ELF-1 (cell line): ENCODE measurements at regions not wholly inside any gene's neighbourhood (a gene's known extent, or its start where the extent isn't known, plus 50 kb on each side); places are given as distances from the start of the nearest gene placed in this dataset.

Source experiments
- DNase-seq: peaks from one replicate; pipeline ENCODE4 v3.0.0-alpha.2; 2016; ENCODE audit warnings: low read depth, low spot score

DNA sequence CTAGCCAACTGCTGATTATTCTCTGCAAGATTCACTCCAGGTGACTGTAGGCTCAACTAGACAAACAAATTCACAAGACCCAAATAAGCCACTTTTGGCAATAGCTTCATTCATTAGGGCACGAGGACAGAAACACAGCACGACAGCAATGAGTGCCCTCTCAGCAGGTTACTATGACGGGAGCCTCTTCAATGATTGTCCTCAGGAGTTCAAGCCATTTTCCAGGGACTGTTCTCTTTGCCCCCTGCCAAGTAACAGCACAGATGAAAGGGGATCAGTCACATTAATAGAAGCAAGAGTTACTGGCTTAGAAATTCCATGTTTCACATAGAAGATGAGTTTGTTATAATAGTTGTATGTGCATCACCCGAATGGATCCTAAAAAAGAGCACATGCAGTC, 712.2 kb downstream of the CDH8 start:
- DNase-seq, result no peak

DNA sequence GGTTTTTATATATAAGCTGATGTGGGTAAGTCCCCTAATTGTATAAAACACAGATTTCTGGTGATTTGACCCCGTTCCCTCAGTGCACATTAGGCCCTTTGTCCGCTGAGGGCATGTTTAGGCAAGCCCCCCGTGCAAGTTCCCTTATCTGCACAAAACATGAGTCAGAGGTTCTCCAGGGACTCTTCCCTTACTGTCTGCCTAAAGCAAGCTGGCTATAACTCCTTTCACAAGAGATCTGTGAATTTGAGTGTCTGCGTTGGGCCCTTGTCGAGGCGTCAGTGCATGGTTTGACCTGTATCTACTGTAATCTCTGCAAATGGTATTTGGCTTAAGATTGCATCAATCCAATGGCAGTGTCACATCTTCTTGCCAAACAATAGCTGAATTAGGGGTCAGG, 712.8 kb downstream of the CDH8 start:
- DNase-seq, result peak; percentile 18

DNA sequence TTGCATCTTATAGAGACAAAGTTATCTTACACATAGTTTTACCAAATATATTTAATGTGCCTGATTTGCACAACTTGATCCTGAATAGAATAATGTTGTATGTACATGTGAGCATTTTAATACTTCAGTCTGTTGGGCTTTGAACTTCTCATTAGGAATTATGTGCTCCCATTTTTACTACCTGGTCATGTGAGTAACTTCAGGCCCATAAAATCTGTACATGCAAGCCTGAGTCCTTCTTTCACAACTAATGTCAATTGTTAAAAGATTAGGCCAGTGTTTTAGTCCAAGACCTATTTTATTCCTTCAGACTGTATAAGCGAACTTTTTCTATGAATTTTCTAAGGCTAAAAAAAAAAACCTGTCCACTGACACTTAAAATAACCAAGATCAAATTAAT, 715.4 kb downstream of the CDH8 start:
- DNase-seq, result no peak

DNA sequence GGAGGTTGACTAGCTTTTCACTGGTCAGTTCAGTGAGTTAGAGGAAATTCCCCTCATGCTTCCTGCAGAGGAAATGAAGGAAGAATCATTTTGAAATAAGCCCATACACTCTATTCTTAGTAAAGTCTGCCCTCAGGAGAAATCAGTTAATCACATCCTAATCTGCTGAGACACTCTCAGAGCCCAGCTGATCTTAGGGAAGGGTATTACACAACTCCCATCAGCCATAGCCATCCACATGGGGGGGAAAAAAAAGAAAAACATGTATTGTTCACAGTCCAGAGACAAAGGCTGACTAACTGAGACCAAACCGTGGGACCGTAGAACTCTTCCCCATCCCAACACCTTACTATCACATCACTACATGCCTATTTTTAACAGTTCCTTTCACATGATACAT, 722.3 kb downstream of the CDH8 start:
- DNase-seq, result no peak

DNA sequence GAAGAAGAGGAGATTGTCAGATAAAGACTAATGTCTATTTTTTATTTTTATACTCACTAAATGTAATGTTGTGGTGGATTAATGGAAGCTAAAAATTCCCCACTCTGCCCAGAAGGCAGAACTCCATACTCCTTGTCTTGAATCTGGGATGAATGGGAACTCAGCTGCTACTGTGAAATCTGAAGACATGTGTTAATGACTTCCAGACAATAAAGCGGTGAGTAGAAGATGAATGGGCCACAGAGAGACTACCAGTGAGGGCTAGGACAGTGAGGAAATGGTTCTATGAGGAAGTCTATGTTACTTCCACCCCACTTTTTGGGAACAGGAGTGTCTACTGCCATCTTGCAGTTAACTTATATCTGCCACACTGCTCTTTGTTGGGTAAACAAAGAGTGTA, 726.9 kb downstream of the CDH8 start:
- no peak for DNase-seq

DNA sequence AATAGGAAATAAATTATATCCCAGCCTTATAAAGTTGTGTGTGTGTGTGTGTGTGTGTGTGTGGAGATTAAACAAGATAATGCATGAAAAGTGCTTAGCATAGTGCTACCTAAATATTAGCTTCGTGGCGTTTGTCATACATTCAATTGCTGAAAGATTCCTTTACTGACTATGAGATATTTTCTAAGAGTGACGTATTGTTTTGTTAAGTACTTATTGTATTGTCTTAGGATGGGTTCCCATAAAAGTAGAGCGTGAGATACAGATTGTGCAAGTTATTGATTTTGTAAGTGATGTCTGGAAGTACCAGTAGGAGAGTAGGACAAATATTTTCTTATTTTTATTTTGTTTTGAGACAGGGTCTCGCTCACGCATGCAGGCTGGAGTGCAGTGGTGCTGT, 730.0 kb downstream of the CDH8 start:
- DNase-seq, result no peak

DNA sequence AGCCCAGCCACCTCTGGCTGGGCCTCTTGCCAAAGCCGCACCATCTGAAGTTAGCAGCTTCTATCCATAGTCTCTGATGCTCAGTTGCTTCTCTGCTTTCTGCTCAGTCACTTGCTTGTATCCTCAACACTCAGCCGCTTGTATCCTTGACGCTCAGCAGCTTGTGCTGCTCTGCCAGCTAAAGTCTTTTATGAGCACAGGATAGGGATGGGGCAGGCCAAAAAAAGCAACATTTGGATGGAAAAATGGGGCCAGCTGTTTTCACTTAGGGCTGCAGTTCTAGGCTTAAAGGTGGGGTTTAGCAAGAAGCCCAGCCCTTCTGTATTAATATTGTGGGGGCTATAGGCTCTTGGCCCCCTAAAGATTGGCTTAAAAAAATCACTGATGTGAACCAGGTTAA, 739.4 kb downstream of the CDH8 start:
- DNase-seq, result no peak

DNA sequence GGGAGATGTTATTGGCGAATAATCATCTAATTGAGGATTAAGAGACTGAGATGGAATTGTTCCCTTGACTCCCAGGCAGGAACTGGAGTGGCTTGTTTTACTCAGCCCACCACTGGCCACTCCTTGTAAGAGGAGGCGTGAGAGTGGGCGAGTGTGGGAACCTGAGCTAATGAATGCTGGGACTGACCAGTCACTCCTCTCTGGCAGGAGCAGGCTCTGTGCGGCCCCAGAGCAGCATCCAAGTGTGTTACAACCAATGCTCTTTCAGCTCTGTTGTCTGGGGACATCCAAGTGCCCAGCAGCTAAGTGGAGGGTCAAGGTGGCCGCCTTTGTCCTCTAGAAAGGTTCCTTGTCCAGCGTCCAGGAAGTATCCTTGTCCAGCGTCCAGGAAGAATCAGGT, 739.9 kb downstream of the CDH8 start:
- DNase-seq, result no peak

DNA sequence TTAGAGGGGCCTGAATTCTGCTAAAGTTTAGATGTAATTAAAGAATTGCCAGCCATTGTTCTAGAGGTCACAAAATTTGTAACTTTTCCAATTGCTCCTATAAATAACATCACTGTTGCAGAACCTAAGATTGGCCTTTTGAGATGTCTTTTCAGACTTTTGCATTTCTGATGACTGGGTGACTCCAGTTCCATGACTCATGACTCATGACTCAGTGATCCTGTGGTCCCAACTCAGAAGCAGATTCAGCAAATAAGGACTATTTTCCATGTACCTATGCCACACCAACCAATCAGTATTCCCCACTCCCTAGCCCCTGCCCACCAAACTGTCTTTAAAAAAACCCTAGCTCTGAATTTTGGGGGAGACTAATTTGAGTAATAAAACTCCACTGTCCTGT, 740.9 kb downstream of the CDH8 start:
- no peak for DNase-seq

DNA sequence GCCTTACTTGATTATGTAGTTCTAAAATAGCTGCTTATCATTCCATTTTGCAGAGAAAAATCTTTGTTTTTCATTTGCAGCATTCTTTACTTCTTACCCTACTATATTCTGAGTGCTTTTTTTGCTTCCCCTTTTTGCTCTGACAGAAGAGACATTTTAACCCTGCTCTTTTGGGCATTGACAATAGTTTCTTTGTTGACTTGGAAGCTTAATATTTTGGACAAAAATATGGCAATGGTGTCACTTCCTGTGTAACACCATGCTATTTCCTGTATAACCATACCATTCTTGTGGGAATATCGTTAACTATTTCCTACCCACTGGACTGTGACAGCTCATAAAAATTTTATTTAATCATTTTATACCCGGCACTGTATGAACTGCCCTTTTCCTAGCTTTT, 747.1 kb downstream of the CDH8 start:
- DNase-seq, result no peak

DNA sequence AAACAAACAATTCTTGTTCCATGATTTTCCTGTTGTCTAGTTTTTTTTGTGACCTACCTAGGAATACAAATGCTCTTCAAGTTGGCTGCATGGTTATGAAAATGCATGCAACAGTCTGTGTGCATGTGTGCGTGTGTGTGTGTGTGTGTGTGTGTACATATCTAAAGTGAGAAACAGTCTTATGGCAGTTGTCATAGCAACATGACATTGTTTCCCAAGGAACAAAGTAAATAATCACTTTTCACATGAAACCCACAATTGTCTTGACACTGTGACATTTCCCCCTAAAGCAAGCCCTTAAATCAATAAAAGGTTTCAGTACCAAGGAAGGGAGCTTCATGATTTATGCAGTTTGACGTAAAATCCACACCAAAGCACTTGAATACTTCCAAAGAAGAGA, 758.4 kb downstream of the CDH8 start:
- no peak for DNase-seq

DNA sequence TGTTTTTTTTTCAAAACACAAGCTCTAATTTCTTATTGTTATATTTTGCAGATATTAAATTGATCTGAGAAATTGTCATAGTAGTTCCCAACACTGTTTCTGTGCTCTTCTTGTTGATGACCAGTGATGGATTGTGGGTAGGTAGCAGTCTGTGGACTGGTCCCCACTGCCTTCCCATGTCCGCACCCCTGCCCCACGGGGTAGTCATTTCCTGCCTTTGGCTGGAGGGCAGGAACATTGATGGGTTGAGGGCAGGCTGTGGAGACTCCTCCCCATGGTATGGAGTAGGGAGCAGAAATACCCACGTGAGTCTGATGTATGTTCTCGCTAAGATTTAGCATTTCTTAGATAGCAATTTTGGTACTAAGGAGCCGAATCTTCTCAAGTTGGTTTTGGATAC, 762.0 kb downstream of the CDH8 start:
- DNase-seq, result no peak

DNA sequence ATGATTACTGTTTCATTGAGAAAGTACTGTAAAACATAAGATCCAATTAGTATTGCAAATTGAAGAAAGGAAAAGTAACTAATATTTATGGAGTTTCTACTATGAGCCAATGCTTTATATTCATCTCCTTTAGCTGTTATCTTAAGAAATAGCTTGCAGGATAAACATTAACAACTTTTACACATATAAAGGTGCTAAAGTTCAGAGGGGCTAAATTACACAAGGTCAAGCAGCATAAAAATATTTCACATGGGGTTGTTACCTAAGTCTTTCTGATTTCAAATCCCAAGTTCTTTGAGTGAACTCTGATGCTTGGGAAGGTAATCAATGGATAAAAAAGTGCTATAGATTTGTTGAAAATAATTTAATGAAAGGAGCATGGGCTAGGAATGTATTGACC, 765.5 kb downstream of the CDH8 start:
- no peak for DNase-seq

DNA sequence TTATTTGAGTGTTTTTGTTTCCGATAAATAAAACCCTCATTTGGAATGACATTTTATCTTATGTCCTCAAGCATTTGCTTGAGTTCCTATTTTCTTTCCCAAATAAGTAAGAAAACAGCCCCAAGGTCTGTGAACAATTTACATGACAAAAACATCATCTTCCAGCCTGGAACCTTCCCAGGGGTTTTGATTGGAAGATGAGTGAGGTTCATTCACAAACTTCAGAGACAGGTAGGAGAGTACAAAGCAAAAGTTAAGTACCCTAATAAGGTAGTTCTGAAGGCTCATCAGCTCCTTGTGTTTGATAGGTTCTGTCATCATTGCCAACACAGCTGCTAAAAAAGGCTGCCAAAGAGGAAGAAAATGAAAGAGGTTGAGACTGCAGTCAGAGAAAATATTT, 772.8 kb downstream of the CDH8 start:
- peak; percentile 9 for DNase-seq

DNA sequence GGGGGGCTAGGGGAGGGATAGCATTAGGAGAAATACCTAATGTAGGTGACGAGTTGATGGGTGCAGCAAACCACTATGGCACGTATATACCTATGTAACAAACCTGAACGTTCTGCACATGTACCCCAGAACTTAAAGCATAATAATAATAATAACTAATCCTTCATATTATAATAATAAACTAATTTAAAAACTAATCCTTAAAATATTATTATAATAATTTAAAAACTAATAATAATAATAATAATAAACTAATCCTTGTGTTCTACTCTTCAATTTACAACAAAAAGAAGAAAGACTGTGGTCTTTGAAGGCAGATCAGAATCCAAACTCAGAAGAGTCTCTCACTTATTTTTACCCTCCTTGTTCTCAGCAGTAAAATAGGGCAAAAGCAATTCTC, 774.9 kb downstream of the CDH8 start:
- no peak for DNase-seq

DNA sequence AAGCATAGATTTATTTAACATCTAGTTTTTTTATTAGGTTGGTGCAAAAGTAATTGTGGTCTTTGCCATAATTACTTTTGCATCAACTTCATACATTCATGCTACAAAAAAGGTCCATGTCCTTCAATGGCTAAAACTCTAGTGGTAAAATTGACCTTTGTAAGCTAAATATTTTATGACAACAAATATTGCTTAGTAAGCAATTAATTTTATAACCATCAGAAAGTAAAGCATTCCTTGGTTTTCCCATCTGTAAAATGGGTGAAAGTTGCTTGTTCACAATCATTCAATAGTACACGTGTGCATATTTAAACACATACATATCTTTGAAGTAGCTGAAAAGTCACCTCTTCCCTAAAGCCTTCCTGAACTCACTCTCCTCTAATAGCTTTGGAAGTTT, 789.6 kb downstream of the CDH8 start:
- no peak for DNase-seq

DNA sequence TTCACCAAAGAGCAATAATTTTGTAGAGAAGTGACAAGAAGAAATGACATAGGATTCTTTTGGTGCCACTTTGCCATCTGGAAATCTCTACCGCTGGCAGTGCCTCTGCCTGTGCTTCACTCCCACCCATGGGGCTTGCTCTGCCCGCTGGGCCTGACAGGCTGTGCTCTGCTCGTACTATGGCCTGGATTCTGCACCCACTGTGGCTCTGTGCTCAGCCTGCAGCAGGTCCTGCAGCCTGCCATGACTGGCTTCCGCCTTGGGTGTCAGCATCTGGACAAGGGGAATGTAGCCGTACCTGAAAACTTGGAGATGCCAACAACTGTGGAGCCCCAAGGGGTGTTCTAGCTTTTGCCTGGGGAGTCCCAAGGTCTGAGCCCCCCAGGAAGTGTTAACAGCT, 792.3 kb downstream of the CDH8 start:
- no peak for DNase-seq

DNA sequence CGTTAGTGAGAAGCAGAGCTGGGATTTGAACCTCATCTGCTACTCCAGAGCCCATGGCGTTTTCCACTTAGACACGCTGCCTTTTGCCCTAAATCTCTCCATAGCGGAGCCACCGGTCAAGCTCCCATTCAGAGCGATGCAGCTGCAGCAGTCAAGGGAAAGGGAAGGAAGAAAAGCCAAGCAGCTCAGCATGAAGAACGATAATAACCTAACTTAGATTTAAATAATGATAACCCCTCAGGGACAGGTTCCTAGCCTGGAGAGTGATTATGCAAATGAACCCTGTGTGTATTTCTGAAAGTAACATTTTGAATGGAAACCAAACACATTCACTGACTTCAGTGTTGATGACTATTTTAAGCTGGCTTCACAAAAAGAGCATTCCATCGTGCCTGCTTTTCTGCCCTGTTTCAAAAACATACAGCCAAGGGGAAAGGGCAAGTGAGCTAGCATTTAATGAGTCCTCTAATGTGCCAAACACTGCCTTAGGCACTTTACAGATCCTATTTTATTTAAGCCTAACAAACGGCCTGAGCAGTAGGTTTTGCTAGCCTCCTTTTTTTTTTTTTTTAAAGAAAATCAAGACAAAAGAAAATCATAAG, 798.3 kb downstream of the CDH8 start:
- DNase-seq, result peak; percentile 2

DNA sequence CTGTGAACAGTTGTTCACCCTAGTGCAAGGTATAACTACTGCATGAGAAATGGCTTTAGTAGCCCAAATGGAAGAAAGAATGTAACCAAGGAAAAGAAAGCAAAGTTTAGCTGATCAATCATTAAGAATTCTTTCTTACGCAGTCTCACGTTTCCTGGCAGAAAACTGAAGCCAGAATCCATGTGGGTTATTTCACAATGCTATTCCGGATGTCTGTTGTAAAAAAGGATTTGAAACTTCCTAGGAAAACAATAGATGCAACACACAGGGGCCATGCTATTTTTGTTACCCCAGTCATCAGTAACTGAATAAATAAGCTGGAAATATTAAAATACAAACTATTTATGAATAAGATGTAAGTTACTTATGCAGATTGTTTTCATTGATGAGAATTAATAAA, 802.5 kb downstream of the CDH8 start:
- DNase-seq, result no peak

DNA sequence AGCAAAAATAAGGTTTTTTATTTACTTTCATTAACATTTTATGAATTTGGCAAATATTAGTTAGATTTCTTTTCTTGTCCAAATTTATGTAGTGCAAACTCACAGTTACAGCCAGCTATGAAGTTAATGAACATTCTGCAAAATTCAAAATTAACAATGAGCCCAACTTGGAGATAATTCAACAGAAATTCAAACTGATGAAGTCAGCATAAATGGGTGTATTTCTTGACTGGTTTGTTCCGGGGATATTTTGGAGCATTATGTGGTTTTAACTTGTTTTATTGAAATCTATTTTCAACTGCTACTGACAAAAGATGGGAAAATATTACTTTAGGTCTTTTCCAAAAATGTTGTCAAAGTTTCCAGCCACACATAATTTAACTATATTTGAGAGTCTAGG, 807.9 kb downstream of the CDH8 start:
- DNase-seq, result no peak

DNA sequence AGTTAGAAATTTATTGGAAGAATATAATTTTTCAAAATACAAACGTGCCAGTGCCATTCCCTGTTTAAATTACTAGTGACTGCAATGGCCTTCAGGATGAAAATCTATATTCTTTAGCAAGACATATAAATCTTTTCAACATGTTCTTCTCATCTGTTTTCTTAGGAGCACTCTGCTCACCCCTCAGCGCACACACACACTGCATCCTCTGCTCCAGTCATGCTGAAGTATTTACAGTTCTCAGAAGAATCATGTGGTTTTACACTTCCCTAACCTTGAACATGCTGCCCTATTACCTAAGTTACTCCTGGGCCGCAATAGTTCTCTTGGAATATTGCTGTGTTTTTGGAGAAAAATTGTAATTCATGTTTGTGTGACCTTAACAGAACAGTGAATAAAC, 820.6 kb downstream of the CDH8 start:
- no peak for DNase-seq

DNA sequence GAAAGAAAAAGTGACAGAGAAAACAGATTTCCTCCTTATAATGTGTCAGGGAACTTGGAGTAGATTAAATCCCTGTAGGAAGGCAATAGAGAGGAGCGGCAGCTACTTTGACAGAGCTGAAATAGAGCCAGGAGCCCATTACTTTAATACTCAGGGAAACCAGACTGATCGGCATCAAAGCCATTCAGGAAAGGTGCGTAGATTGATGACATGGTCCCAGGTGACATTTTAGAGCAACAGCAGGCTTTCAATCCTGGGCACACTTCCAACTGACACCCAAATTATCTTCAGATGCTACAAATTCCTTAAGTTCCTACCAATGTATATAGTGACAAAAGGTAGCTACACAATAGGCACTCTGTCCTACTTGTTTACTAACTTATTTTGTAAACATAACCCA, 821.5 kb downstream of the CDH8 start:
- DNase-seq, result no peak

DNA sequence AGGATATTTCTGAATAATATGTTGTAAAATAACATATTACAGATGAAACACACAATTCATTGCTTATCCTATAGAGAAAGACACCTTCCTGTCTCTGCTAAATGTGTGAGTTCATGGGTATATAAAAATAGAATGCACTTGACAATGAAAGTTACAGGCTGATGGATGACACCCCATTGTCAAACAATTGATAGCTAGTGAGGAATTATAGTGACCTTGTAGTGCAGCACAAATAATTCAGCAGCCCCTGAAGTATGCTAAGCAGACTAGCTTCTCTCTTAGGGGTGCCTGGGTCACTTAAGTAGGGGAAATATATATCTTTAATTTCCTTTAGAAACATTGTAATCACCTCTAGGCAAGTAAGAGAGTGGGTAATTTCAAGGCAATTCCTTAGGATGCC, 826.2 kb downstream of the CDH8 start:
- no peak for DNase-seq

DNA sequence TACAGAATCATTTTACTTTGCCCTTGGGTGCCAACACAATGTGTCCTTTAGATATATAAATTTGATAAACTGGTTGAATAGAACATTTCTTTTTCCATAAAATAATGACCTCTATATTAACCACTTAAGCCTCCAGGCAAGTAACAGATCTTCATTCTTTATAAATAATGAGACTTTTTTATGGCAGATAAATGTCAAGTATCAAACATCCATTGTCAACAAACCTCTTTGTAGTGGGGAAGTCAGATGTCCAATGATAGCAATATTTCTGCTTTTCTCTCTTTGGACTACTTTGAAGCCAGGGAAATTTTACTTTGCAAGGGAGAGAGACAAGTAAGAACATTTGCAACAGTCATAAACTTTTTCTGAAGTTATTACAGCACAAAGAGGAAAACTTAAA, 841.2 kb downstream of the CDH8 start:
- DNase-seq, result no peak

DNA sequence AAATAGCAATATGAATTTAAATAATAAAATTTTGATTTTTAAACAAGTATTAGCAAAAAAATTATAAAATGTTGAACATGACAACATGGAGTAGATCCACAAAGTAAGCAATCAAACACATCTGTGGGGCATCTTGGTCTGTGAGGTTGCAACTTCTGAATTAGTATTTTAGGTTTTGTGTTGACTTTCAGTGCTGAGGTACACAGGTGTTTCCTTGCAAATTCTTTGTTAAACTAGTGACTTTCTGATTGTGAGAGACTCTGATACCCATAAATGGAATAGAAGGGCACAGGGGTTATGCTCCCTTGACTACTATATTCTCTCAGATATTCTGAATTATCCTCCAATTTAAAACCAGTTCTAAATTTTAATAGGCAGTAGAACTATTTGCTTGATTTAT, 841.7 kb downstream of the CDH8 start:
- DNase-seq, result no peak
